SK-N-SH treated with all-trans-retinoic acid at 6 μM for 48 hours (cell line): ENCODE measurements at regions not wholly inside any gene's neighbourhood (a gene's known extent, or its start where the extent isn't known, plus 50 kb on each side); places are given as distances from the start of the nearest gene placed in this dataset.

Source experiments
- BACH2 ChIP-seq: fragments of 250-450 bp; sonication (Bioruptor Pico); IDR thresholded peaks from 2 replicates; pipeline ENCODE4 v1.9.0; 2021; ENCODE audit warnings: mild to moderate bottlenecking, borderline replicate concordance
- CSDC2 ChIP-seq: fragments of 250-450 bp; sonication (Bioruptor Pico); IDR thresholded peaks from 2 replicates; pipeline ENCODE4 v1.5.0; 2020; ENCODE audit warnings: mild to moderate bottlenecking, moderate library complexity
- ESRRG ChIP-seq: fragments of 250-450 bp; sonication (Bioruptor Pico); IDR thresholded peaks from 2 replicates; pipeline ENCODE4 v1.6.1; 2021; ENCODE audit warnings: mild to moderate bottlenecking
- GLIS3 ChIP-seq: fragments of 250-450 bp; sonication (Bioruptor Pico); IDR thresholded peaks from 2 replicates; pipeline ENCODE4 v1.5.0; 2020; ENCODE audit warnings: mild to moderate bottlenecking, moderate library complexity
- ISL1 ChIP-seq: fragments of 250-450 bp; sonication (Bioruptor Pico); IDR thresholded peaks from 2 replicates; pipeline ENCODE4 v2.1.2; 2022; ENCODE audit warnings: mild to moderate bottlenecking, moderate library complexity
- OSR1 ChIP-seq: fragments of 250-450 bp; sonication (Bioruptor Pico); IDR thresholded peaks from 2 replicates; pipeline ENCODE4 v1.8.0; 2022; ENCODE audit warnings: moderate library complexity, mild to moderate bottlenecking, inconsistent platforms
- PATZ1 ChIP-seq: fragments of 250-450 bp; sonication (Bioruptor Pico); IDR thresholded peaks from 2 replicates; pipeline ENCODE4 v1.8.0; 2020; ENCODE audit warnings: mild to moderate bottlenecking, moderate library complexity, borderline replicate concordance
- RARB ChIP-seq: fragments of 250-450 bp; sonication (Bioruptor Pico); IDR thresholded peaks from 2 replicates; pipeline ENCODE4 v1.8.0; 2021; ENCODE audit warnings: mild to moderate bottlenecking, moderate library complexity
- SNAI2 ChIP-seq: fragments of 250-450 bp; sonication (Bioruptor Pico); IDR thresholded peaks from 2 replicates; pipeline ENCODE4 v1.5.0; 2020; ENCODE audit warnings: mild to moderate bottlenecking, moderate library complexity
- TSHZ2 ChIP-seq: fragments of 250-450 bp; sonication (Bioruptor Pico); IDR thresholded peaks from 2 replicates; pipeline ENCODE4 v1.5.0; 2020; ENCODE audit warnings: mild to moderate bottlenecking, moderate library complexity
- ZFP3 ChIP-seq: fragments of 250-450 bp; sonication (Bioruptor Pico); IDR thresholded peaks from 2 replicates; pipeline ENCODE4 v1.5.0; 2020; ENCODE audit warnings: mild to moderate bottlenecking, moderate library complexity
- ZFP30 ChIP-seq: fragments of 450-650 bp; formaldehyde crosslinking; IDR thresholded peaks from 2 replicates; pipeline ENCODE4 v1.5.0; 2022; ENCODE audit warnings: mild to moderate bottlenecking, moderate library complexity
- ZNF70 ChIP-seq: fragments of 450-650 bp; formaldehyde crosslinking; IDR thresholded peaks from 2 replicates; pipeline ENCODE4 v1.5.0; 2020; ENCODE audit warnings: mild to moderate bottlenecking, moderate library complexity
- ZNF8 ChIP-seq: fragments of 450-650 bp; formaldehyde crosslinking; IDR thresholded peaks from 2 replicates; pipeline ENCODE4 v1.5.0; 2020; ENCODE audit warnings: mild to moderate bottlenecking, moderate library complexity

GRCh38 chr5:3345195-3345594 lies 250.4 kb upstream of the IRX1 start:
- TF ChIP-seq BACH2 (CRISPR knock-in tag) (no peak), ZNF8 (CRISPR knock-in tag) (no peak), ZNF70 (CRISPR knock-in tag) (no peak), OSR1 (CRISPR knock-in tag) (no peak), ESRRG (CRISPR knock-in tag) (no peak), CSDC2 (CRISPR knock-in tag) (no peak), ZFP30 (no peak), PATZ1 (no peak), GLIS3 (CRISPR knock-in tag) (no peak), SNAI2 (no peak), TSHZ2 (CRISPR knock-in tag) (no peak), RARB (CRISPR knock-in tag) (no peak), ISL1 (CRISPR knock-in tag) (no peak), ZFP3 (no peak)
